HepG2 (cell line): ENCODE measurements at regions not wholly inside any gene's neighbourhood (a gene's known extent, or its start where the extent isn't known, plus 50 kb on each side); places are given as distances from the start of the nearest gene placed in this dataset.

Experiments
- ATF7 ChIP-seq, 2 experiments: fragments of 450-650 bp in 1 of 2; sonication (generic) in 1 of 2; formaldehyde crosslinking in 1 of 2; IDR thresholded peaks; 2 replicates each; pipeline versions ENCODE4 v1.4.0 to v1.6.1; 2016 to 2020; ENCODE audit warnings: antibody characterized with exemption in 1 of 2, mild to moderate bottlenecking in 1 of 2, missing genetic modification reagents in 1 of 2
- EED ChIP-seq: sonication (generic); formaldehyde crosslinking; IDR thresholded peaks from 2 replicates; pipeline ENCODE4 v1.5.0; 2020; ENCODE audit warnings: mild to moderate bottlenecking, missing genetic modification reagents
- FOXK1 ChIP-seq: sonication (generic); formaldehyde crosslinking; IDR thresholded peaks from 2 replicates; pipeline ENCODE4 v1.4.0; 2020; ENCODE audit warnings: low read depth, missing genetic modification reagents, borderline replicate concordance
- GABPB1 ChIP-seq: IDR thresholded peaks from 2 replicates; pipeline ENCODE4 v1.6.1; 2016; ENCODE audit warnings: mild to moderate bottlenecking, missing genetic modification reagents, moderate library complexity, missing compliant biosample characterization
- GPN1 ChIP-seq: sonication (generic); formaldehyde crosslinking; IDR thresholded peaks from 2 replicates; pipeline ENCODE4 v1.5.1; 2020; ENCODE audit warnings: missing genetic modification reagents, borderline replicate concordance
- HDAC2 ChIP-seq: sonication (generic); formaldehyde crosslinking; IDR thresholded peaks from 2 replicates; pipeline ENCODE4 v1.4.0; 2020; ENCODE audit warnings: missing genetic modification reagents
- NONO ChIP-seq, 2 experiments: fragments of 450-650 bp in 1 of 2; sonication (generic) in 1 of 2; formaldehyde crosslinking in 1 of 2; IDR thresholded peaks in 1 of 2; conservative IDR thresholded peaks in 1 of 2; 2 replicates each; pipeline versions ENCODE4 v1.6.1 to v1.8.0; 2017 to 2022; ENCODE audit warnings: mild to moderate bottlenecking in 1 of 2, missing genetic modification reagents in 1 of 2, moderate library complexity in 1 of 2
- RFX1 ChIP-seq: fragments of 450-650 bp; IDR thresholded peaks from 2 replicates; pipeline ENCODE4 v1.6.1; 2017
- XRCC5 ChIP-seq: fragments of 200-400 bp; formaldehyde crosslinking; optimal IDR thresholded peaks from 2 replicates; pipeline ENCODE3; 2017; ENCODE audit warnings: mild to moderate bottlenecking, low read length
- ZNF263 ChIP-seq: sonication (generic); formaldehyde crosslinking; IDR thresholded peaks from 2 replicates; pipeline ENCODE4 v1.4.0; 2020; ENCODE audit warnings: missing genetic modification reagents
- TF ChIP-seq, protein P1 (sequence below): sonication (generic); formaldehyde crosslinking; IDR thresholded peaks from 2 replicates; pipeline ENCODE4 v1.5.0; 2020; ENCODE audit warnings: mild to moderate bottlenecking, missing genetic modification reagents, moderate library complexity
- TF ChIP-seq, protein P2 (sequence below): sonication (generic); formaldehyde crosslinking; IDR thresholded peaks from 2 replicates; pipeline ENCODE4 v1.4.0; 2020; ENCODE audit warnings: missing genetic modification reagents
- TF ChIP-seq, protein P3 (sequence below): sonication (generic); formaldehyde crosslinking; IDR thresholded peaks from 2 replicates; pipeline ENCODE4 v1.5.1; 2020; ENCODE audit warnings: mild to moderate bottlenecking, missing genetic modification reagents
- TF ChIP-seq, protein P4 (sequence below): sonication (generic); formaldehyde crosslinking; IDR thresholded peaks from 2 replicates; pipeline ENCODE4 v1.5.0; 2020; ENCODE audit warnings: missing genetic modification reagents, mild to moderate bottlenecking, borderline replicate concordance
- TF ChIP-seq, protein P5 (sequence below): sonication (generic); formaldehyde crosslinking; IDR thresholded peaks from 2 replicates; pipeline ENCODE4 v1.4.0; 2020; ENCODE audit warnings: missing genetic modification reagents

DNA sequence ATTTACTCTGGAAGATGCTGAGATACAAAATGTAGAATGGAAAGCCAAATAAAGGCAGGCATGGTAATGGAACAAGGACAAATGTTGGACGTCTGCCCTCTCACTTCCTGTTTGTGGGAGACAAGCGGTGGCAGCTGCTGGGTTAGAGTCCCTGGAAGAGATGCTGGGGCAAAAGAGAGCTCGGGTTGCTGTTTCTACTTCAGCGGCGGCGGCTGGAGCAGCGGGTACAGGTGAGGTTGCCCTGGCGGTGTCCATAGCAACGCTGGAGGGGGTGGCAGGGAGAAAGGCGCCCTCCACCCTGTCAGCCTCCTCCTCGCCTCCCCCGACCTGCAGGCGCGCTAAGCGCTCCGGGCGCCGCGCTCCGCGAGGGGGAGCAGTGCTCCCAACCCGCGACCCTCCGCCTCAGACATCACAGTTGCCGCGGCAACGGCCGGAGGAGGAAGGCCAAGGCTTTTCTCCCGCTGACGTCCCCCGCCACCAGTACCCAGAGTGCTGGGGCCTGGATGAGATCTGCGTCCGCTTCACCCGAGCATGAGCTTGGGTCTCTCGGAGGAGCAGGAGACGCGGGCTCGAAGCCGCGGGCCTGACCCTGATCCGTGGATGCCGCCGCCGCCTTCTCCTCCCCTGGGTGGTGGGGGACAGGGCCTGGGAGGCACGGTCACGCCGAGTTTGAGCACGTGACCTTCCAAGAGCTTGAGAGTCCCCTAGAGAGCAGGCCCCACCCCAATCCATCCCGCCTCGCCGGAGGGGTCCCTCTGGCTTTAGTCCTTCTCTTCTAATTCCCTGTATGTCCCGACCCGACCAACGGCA lies 65.6 kb downstream of the NOL4 start (continued):
- TF ChIP-seq FOXK1 (CRISPR knock-in tag) (no peak), NONO (IDR thresholded peaks at IDR 0.05) (no peak), NONO (CRISPR knock-in tag; conservative IDR thresholded peaks at IDR 0.05) (no peak), GPN1 (no peak), EED (0 out of 2 replicates have a peak, but pooled peaks have one; percentile 27), RFX1 (peak; percentile 33; the same call in 1 of the 2 replicates), HDAC2 (no peak), ATF7 (IDR thresholded peaks at IDR 0.05) (no peak), ATF7 (CRISPR knock-in tag; IDR thresholded peaks at IDR 0.05) (no peak), XRCC5 (peak; percentile 40), ZNF263 (peak; percentile 86), GABPB1 (CRISPR knock-in tag) (peak; percentile 56; the same call in 1 of the 2 replicates)
- TF ChIP-seq, protein P1, sequence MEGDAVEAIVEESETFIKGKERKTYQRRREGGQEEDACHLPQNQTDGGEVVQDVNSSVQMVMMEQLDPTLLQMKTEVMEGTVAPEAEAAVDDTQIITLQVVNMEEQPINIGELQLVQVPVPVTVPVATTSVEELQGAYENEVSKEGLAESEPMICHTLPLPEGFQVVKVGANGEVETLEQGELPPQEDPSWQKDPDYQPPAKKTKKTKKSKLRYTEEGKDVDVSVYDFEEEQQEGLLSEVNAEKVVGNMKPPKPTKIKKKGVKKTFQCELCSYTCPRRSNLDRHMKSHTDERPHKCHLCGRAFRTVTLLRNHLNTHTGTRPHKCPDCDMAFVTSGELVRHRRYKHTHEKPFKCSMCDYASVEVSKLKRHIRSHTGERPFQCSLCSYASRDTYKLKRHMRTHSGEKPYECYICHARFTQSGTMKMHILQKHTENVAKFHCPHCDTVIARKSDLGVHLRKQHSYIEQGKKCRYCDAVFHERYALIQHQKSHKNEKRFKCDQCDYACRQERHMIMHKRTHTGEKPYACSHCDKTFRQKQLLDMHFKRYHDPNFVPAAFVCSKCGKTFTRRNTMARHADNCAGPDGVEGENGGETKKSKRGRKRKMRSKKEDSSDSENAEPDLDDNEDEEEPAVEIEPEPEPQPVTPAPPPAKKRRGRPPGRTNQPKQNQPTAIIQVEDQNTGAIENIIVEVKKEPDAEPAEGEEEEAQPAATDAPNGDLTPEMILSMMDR (CRISPR knock-in tag) = peak; percentile 62
- TF ChIP-seq, protein P2, sequence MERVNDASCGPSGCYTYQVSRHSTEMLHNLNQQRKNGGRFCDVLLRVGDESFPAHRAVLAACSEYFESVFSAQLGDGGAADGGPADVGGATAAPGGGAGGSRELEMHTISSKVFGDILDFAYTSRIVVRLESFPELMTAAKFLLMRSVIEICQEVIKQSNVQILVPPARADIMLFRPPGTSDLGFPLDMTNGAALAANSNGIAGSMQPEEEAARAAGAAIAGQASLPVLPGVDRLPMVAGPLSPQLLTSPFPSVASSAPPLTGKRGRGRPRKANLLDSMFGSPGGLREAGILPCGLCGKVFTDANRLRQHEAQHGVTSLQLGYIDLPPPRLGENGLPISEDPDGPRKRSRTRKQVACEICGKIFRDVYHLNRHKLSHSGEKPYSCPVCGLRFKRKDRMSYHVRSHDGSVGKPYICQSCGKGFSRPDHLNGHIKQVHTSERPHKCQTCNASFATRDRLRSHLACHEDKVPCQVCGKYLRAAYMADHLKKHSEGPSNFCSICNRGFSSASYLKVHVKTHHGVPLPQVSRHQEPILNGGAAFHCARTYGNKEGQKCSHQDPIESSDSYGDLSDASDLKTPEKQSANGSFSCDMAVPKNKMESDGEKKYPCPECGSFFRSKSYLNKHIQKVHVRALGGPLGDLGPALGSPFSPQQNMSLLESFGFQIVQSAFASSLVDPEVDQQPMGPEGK = peak; percentile 36; the same call in 1 of the 2 replicates
- TF ChIP-seq, protein P3, sequence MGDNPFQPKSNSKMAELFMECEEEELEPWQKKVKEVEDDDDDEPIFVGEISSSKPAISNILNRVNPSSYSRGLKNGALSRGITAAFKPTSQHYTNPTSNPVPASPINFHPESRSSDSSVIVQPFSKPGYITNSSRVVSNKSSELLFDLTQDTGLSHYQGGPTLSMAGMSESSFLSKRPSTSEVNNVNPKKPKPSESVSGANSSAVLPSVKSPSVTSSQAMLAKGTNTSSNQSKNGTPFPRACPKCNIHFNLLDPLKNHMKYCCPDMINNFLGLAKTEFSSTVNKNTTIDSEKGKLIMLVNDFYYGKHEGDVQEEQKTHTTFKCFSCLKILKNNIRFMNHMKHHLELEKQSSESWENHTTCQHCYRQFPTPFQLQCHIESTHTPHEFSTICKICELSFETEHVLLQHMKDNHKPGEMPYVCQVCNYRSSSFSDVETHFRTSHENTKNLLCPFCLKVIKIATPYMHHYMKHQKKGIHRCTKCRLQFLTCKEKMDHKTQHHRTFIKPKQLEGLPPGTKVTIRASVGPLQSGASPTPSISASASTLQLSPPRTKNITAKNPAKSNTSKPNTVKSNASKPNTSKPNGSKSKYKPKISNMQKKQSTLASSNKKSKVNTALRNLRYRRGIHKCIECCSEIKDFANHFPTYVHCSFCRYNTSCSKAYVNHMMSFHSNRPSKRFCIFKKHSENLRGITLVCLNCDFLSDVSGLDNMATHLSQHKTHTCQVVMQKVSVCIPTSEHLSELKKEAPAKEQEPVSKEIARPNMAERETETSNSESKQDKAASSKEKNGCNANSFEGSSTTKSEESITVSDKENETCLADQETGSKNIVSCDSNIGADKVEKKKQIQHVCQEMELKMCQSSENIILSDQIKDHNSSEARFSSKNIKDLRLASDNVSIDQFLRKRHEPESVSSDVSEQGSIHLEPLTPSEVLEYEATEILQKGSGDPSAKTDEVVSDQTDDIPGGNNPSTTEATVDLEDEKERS (CRISPR knock-in tag) = no peak
- TF ChIP-seq, protein P4, sequence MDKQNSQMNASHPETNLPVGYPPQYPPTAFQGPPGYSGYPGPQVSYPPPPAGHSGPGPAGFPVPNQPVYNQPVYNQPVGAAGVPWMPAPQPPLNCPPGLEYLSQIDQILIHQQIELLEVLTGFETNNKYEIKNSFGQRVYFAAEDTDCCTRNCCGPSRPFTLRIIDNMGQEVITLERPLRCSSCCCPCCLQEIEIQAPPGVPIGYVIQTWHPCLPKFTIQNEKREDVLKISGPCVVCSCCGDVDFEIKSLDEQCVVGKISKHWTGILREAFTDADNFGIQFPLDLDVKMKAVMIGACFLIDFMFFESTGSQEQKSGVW (CRISPR knock-in tag) = no peak
- TF ChIP-seq, protein P5, sequence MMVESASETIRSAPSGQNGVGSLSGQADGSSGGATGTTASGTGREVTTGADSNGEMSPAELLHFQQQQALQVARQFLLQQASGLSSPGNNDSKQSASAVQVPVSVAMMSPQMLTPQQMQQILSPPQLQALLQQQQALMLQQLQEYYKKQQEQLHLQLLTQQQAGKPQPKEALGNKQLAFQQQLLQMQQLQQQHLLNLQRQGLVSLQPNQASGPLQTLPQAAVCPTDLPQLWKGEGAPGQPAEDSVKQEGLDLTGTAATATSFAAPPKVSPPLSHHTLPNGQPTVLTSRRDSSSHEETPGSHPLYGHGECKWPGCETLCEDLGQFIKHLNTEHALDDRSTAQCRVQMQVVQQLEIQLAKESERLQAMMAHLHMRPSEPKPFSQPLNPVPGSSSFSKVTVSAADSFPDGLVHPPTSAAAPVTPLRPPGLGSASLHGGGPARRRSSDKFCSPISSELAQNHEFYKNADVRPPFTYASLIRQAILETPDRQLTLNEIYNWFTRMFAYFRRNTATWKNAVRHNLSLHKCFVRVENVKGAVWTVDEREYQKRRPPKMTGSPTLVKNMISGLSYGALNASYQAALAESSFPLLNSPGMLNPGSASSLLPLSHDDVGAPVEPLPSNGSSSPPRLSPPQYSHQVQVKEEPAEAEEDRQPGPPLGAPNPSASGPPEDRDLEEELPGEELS (CRISPR knock-in tag) = no peak
